ENCODE measurements at regions not wholly inside any gene's neighbourhood (a gene's known extent, or its start where the extent isn't known, plus 50 kb on each side); places are given as distances from the start of the nearest gene placed in this dataset.

DNA sequence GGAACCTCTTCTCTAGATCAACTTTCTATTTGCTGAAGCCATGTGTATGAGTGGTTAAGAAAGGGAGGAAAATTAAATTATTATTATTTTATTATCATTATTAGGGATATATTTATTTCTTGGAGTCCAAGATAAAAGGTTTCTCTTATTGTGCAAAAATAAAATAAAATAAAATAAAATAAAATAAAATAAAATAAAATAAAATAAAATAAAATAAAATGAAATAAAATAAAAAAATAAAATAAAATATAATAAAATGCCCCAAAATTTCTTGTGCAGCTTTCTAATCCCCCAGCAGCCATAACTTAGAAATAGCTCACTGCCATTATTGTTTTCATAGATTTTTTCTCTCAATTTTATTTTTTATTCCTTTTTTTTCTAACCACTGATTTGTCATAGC, 526.8 kb downstream of the VGLL3 start:
- no peaks in the 10 kb centered on the region for H3K27me3 ChIP-seq (replicated peaks; ENCODE audit: insufficient read depth)
- H3K4me1 ChIP-seq (replicated peaks), result no peaks in the 10 kb centered on the region
- TF ChIP-seq POLR2AphosphoS5 (IDR thresholded peaks at IDR 0.05) (no peak), POLR2A (IDR thresholded peaks at IDR 0.05) (no peak)
- TF ChIP-seq, protein P1, sequence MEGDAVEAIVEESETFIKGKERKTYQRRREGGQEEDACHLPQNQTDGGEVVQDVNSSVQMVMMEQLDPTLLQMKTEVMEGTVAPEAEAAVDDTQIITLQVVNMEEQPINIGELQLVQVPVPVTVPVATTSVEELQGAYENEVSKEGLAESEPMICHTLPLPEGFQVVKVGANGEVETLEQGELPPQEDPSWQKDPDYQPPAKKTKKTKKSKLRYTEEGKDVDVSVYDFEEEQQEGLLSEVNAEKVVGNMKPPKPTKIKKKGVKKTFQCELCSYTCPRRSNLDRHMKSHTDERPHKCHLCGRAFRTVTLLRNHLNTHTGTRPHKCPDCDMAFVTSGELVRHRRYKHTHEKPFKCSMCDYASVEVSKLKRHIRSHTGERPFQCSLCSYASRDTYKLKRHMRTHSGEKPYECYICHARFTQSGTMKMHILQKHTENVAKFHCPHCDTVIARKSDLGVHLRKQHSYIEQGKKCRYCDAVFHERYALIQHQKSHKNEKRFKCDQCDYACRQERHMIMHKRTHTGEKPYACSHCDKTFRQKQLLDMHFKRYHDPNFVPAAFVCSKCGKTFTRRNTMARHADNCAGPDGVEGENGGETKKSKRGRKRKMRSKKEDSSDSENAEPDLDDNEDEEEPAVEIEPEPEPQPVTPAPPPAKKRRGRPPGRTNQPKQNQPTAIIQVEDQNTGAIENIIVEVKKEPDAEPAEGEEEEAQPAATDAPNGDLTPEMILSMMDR (IDR thresholded peaks at IDR 0.05), result no peak
- no peak overlapping the region for H3K27ac ChIP-seq
- intact Hi-C loops (cut with DNase I), result no loop called here
- H3K9me3 ChIP-seq, result no peaks in the 10 kb centered on the region
- H3K4me3 ChIP-seq, result no peak overlapping the region
- H3K36me3 ChIP-seq, result no peaks in the 10 kb centered on the region
- DNase-seq (ENCODE audit: low spot score), result no peak

DNA sequence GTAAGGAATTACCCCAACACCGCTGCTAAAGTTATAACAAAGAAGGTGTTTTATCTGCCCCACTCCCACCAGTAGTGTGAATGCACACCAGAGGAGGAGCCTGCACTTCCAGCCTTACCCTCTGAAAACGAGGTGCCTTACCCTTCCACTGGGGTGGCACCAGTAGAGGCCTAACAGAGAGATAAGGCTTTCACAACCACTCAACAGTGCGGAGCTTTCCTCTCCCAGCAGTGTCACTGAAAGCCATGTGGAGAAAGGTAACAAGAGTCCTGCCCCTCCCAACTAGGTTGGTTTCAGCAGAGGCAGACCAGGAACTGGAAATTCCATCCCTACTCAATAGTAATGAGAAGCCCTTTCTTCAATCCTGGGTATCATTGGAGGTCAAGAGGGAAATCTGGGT, 539.2 kb downstream of the VGLL3 start:
- no peak for DNase-seq (ENCODE audit: low spot score)
- H3K36me3 ChIP-seq, result no peaks in the 10 kb centered on the region
- 82% methylated on average over 3 of the region's 3 CpGs for WGBS
- no peak overlapping the region for H3K4me3 ChIP-seq
- no peaks in the 10 kb centered on the region for H3K4me1 ChIP-seq (replicated peaks)
- no peak overlapping the region for H3K27ac ChIP-seq
- H3K9me3 ChIP-seq, result no peaks in the 10 kb centered on the region
- no peaks in the 10 kb centered on the region for H3K27me3 ChIP-seq (replicated peaks; ENCODE audit: insufficient read depth)
- TF ChIP-seq POLR2A (IDR thresholded peaks at IDR 0.05) (no peak), POLR2AphosphoS5 (IDR thresholded peaks at IDR 0.05) (no peak)
- TF ChIP-seq, protein P1 (IDR thresholded peaks at IDR 0.05), result no peak
- intact Hi-C loops (cut with DNase I), result no loop called here

DNA sequence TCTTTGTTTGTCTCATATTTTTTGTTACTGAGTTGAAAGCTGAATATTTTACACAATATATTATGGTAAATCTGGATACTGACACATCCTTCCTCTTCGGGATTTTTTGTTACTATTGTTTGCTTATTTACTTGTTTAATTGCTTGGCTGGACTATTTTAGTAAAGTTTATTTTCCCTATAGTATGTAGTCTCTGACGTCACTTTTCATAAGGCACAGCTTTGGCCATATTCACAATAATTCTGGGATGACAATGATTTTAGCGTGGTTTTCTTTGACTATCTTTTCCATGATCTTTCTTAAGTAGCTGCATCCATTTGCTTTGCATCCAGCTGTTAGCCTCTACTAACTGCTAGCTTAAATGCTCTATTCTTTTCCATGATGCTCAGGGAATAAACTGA, 552.4 kb downstream of the VGLL3 start:
- intact Hi-C loops (cut with DNase I), result no loop called here
- Histone ChIP-seq H3K36me3 (no peaks in the 10 kb centered on the region), H3K27ac (no peak overlapping the region), H3K9me3 (no peaks in the 10 kb centered on the region), H3K27me3 (replicated peaks; ENCODE audit: insufficient read depth) (no peaks in the 10 kb centered on the region), H3K4me1 (replicated peaks) (no peaks in the 10 kb centered on the region), H3K4me3 (no peak overlapping the region)
- TF ChIP-seq, protein P1 (IDR thresholded peaks at IDR 0.05), result no peak
- TF ChIP-seq POLR2AphosphoS5 (IDR thresholded peaks at IDR 0.05) (no peak), POLR2A (IDR thresholded peaks at IDR 0.05) (no peak)
- WGBS, result 73% methylated on average over 3 of the region's 3 CpGs
- no peak for DNase-seq (ENCODE audit: low spot score)

DNA sequence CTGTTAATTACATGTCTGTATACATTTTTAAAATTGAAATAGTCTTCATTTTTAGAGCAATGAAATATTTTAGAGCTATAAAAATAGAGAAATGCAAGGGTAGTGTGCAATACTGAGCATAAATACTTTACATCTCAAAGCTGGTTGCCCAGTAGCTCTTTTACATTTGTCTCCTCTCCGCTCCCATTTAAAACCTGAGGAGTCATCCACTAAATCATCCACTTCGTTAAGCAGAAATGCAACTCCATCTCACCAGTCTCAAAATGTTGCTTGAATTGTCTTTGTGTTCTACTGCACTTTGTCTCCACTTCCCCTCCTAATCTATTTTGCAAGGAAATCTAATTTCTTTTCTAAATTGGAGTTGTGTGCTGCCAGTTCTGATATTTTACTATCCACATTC, 563.6 kb downstream of the VGLL3 start:
- Histone ChIP-seq H3K27ac (no peak overlapping the region), H3K36me3 (no peaks in the 10 kb centered on the region), H3K9me3 (no peaks in the 10 kb centered on the region), H3K27me3 (replicated peaks; ENCODE audit: insufficient read depth) (no peaks in the 10 kb centered on the region), H3K4me1 (replicated peaks) (no peaks in the 10 kb centered on the region), H3K4me3 (no peak overlapping the region)
- intact Hi-C loops (cut with DNase I), result no loop called here
- DNase-seq (ENCODE audit: low spot score), result no peak
- no peak for TF ChIP-seq POLR2AphosphoS5 (IDR thresholded peaks at IDR 0.05)
- 71% methylated on average over 2 of the region's 2 CpGs for WGBS

DNA sequence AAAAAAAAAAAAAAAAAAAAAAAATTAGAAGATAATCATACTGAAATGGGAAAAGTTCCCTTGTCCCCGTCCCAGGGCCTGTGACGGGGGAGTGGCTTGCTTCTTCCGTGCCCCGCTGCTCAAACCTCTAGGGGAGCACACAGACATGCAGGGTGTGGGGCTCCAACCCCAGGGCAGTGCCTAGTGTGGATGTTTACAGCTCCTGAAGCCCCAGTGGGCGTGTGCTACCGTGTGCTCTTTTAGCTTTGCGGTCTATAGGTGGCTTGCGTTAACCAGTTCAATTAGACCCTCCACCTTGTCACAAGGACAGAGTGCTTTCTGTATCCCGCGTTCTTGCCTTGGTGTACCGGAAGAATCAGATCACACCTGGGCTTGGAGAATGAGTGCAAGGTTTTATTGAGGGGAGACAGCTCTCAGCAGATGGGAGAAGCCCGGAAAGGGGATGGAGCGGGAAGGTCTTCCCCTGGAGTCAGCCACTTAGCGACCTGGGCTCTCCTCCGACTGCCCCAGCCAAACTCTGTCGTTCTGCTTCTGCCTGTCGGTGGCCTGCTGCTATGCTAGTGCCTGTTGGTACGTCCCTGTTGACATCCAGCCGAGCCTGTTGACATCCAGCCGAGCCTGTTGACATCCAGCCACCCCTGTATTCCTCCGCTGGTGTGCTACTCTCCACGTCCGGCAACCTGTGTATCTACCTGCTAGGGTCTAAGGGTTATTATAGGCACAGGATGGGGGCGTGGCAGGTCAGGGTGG, 569.8 kb downstream of the VGLL3 start:
- H3K36me3 ChIP-seq, result no peaks in the 10 kb centered on the region
- DNase-seq (ENCODE audit: low spot score), result no peak
- H3K27me3 ChIP-seq (replicated peaks; ENCODE audit: insufficient read depth), result no peaks in the 10 kb centered on the region
- WGBS, result 95% methylated on average over 24 of the region's 24 CpGs
- no peak overlapping the region for H3K27ac ChIP-seq
- intact Hi-C loops (cut with DNase I), result no loop called here
- no peaks in the 10 kb centered on the region for H3K9me3 ChIP-seq
- no peak overlapping the region for H3K4me3 ChIP-seq
- H3K4me1 ChIP-seq (replicated peaks), result no peaks in the 10 kb centered on the region
- TF ChIP-seq POLR2AphosphoS5 (IDR thresholded peaks at IDR 0.05) (no peak), POLR2A (IDR thresholded peaks at IDR 0.05) (no peak)

DNA sequence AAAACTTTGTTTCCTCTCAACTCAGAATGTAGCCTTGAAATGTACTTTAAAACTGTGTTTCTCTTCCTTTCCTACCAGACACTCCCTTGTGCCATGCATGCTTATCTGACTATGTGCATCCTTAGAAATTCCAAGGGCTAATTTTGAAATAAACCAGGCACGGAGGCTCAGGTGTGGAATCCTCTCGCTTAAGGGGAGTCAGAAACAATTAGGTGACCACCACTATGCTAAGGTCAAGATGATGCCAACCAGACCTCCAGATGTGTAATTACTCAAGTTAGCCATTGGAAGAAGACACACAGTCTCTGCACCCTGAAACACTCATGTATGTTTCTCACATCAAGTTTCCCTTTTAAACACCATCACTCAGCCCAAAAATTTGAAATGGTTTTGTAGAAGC, 572.1 kb downstream of the VGLL3 start:
- H3K27ac ChIP-seq, result no peak overlapping the region
- WGBS, result 80% methylated on average over 2 of the region's 2 CpGs
- H3K36me3 ChIP-seq, result no peaks in the 10 kb centered on the region
- H3K4me1 ChIP-seq (replicated peaks), result no peaks in the 10 kb centered on the region
- no peaks in the 10 kb centered on the region for H3K27me3 ChIP-seq (replicated peaks; ENCODE audit: insufficient read depth)
- no peak overlapping the region for H3K4me3 ChIP-seq
- no peak for DNase-seq (ENCODE audit: low spot score)
- H3K9me3 ChIP-seq, result no peaks in the 10 kb centered on the region
- TF ChIP-seq POLR2A (IDR thresholded peaks at IDR 0.05) (no peak), POLR2AphosphoS5 (IDR thresholded peaks at IDR 0.05) (no peak)
- TF ChIP-seq, protein P1 (IDR thresholded peaks at IDR 0.05), result no peak
- intact Hi-C loops (cut with DNase I), result no loop called here
